Activated CD4-positive, alpha-beta T cell treated with anti-CD3 and anti-CD28 coated beads for 36 hours (primary cell): ENCODE measurements at regions not wholly inside any gene's neighbourhood (a gene's known extent, or its start where the extent isn't known, plus 50 kb on each side); places are given as distances from the start of the nearest gene placed in this dataset.
A peak's percentile ranks its signal among the peaks of the same experiment; 100 is the strongest.

Source experiments
- ATAC-seq: fragments of 200-7000 bp; cut with Tn5 transposase; one replicate; pipeline ENCODE4 v1.10.0; 2021; ENCODE audit warnings: mild to moderate bottlenecking, moderate library complexity
- CTCF ChIA-PET: fragments of 350-600 bp; sonication (Branson Sonifier 250); formaldehyde crosslinking; loops from one replicate; lab custom pipeline; 2021; ENCODE audit warnings: antibody characterized with exemption; lab: Charles Lee
- POLR2A ChIA-PET: fragments of 350-600 bp; sonication (Branson Sonifier 250); formaldehyde crosslinking; loops from one replicate; lab custom pipeline; 2021; ENCODE audit warnings: antibody characterized with exemption, inconsistent platforms; lab: Charles Lee
- DNase-seq: peaks from one replicate; pipeline ENCODE4 v3.0.0-alpha.2; 2020
- H3K27ac Mint-ChIP-seq: one replicate; pipeline ENCODE4 v1.8.0; 2021; ENCODE audit warnings: mixed read lengths
- H3K27me3 Mint-ChIP-seq: one replicate; pipeline ENCODE4 v1.8.0; 2021; ENCODE audit warnings: mixed read lengths
- H3K36me3 Mint-ChIP-seq: one replicate; pipeline ENCODE4 v1.8.0; 2021; ENCODE audit warnings: low read depth, mixed read lengths
- H3K4me1 Mint-ChIP-seq: one replicate; pipeline ENCODE4 v1.8.0; 2021; ENCODE audit warnings: mixed read lengths
- H3K4me3 Mint-ChIP-seq: one replicate; pipeline ENCODE4 v1.8.0; 2021; ENCODE audit warnings: mild to moderate bottlenecking, moderate library complexity, mixed read lengths
- H3K9me3 Mint-ChIP-seq: one replicate; pipeline ENCODE4 v1.8.0; 2021; ENCODE audit warnings: low read depth, mixed read lengths
- intact Hi-C, 2 experiments: fragments of 100-400 bp; cut with DNase I in 1 of 2; cut with micrococcal nuclease in 1 of 2; formaldehyde crosslinking; loops; one replicate each; pipeline versions ENCODE4 v1.14.2 to v1.15.1; 2022 to 2024; cut with DNase I, micrococcal nuclease

DNA sequence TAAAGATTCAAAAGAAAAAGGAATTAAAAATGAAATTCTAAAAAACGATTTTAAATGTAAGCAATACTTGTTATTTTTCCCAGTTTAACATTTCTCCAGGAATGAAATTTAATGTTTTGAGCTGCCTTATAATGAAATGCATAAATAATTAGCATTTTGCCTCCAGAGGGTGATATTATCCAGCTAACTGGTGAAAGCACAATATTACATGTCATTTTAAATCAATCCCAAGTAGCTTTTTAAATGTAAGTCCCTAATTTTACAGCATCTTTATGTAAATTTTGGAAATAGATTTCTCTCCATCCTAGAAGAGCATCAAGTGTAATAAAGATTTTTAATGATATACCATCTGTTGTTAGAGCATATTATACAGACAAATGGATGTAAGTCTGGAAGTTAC, 139.1 kb upstream of the P2RY1 start:
- H3K4me1 Mint-ChIP-seq = no peaks in the 10 kb centered on the region
- H3K4me3 Mint-ChIP-seq = no peak overlapping the region
- ATAC-seq (no peak), DNase-seq (no peak)
- ChIA-PET CTCF (interaction anchor here (1.1 to 1.3 kb wide), 2 partner anchors 11 to 25 kb away, joined by 3 read pairs; no protein-coding TSS in a partner anchor), POLR2A (no interaction called here)
- H3K27ac Mint-ChIP-seq = no peak overlapping the region
- H3K9me3 Mint-ChIP-seq = no peaks in the 10 kb centered on the region
- intact Hi-C loops = no loop called here
- H3K36me3 Mint-ChIP-seq = no peaks in the 10 kb centered on the region
- H3K27me3 Mint-ChIP-seq = no peaks in the 10 kb centered on the region

- intact Hi-C loops = no loop called here
- no peaks in the 10 kb centered on the region for H3K4me1 Mint-ChIP-seq
- H3K4me3 Mint-ChIP-seq = no peak overlapping the region
- ChIA-PET CTCF (no interaction called here), POLR2A (no interaction called here)
- DNase-seq = no peak
- H3K27ac Mint-ChIP-seq = no peak overlapping the region
- ATAC-seq = no peak
- no peaks in the 10 kb centered on the region for H3K9me3 Mint-ChIP-seq
- no peaks in the 10 kb centered on the region for H3K27me3 Mint-ChIP-seq
- no peaks in the 10 kb centered on the region for H3K36me3 Mint-ChIP-seq
Measured at GRCh38 chr3:152696962-152697361, 138.0 kb upstream of the P2RY1 start.

DNA sequence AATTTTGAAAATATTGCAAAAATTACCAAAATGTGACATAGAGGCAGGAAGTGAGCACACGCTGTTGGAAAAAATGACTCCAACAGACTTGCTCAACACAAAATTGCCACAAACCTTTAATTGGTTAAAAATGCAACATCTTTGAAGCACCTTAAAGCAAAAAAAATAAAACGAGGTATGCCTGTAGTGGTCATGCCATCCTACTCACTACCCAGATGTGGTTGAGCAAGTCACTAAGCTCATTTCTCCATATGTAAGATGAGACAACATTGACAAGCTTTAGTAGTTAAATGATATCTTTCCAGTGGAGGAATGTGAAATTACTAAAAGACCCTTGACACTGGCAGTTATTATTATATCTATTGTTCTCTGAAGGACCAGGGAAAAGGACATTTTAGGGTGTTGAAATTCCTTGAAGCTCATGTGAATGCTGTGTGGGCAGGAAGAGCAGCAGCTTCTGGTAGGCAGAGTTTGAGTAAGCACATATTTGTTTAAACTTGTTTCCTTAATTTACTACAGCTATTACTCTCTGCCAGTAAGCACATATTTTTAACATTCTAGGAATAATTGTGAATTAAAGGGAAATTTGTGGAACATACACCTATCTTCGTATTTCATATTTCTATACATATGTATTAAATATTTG, 131.6 kb upstream of the P2RY1 start:
- Mint-ChIP-seq H3K27ac (no peak overlapping the region), H3K4me1 (peaks cover 2% of the 10 kb centered on the region), H3K4me3 (no peak overlapping the region), H3K36me3 (no peaks in the 10 kb centered on the region), H3K27me3 (no peaks in the 10 kb centered on the region), H3K9me3 (no peaks in the 10 kb centered on the region)
- peak; percentile 42 for ATAC-seq
- CTCF ChIA-PET = interaction anchor here (0.7 kb wide), 1 partner anchor 307 kb away, joined by 4 read pairs; no protein-coding TSS in a partner anchor
- DNase-seq = no peak
- POLR2A ChIA-PET = no interaction called here
- intact Hi-C loops = no loop called here

DNA sequence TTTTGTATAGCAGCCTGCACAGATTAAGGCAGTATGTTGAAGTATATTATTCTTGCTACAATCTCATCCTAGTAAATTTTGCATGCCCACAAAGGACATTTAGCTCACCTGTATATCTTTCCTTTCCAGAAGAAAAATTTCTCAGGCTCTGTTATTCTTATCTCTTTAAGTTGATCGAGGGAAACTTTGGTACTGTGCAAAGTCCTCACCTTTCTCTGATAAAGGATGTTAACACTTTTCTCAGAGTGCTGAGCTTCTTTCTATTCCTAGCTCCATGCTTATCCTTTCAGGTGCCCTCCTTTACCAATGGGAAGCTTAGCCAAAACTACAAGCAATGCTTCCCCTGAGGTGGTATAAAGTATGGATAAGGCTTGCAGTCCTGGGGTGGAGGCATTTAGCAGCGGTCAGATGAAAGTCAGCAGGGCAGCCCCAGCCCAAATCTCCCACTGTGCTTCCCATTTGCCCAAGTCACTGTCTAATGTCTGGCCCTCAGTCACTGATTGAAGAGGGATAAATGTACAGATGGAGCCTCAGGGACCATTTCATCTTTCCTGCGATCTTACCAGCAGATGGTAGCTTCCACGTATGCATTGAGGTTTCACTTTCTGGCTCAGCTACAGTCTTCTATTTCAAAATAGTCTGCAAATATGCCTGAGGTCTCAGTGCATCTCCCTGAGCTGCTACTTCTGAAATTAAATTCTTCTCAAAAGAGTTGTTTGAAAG, 127.8 kb upstream of the P2RY1 start:
- H3K9me3 Mint-ChIP-seq = no peaks in the 10 kb centered on the region
- no peak overlapping the region for H3K27ac Mint-ChIP-seq
- ATAC-seq (no peak), DNase-seq (no peak)
- ChIA-PET POLR2A (no interaction called here), CTCF (interaction anchor here (0.7 to 1.1 kb wide), 2 partner anchors 12 to 18 kb away, joined by 3 to 5 read pairs; no protein-coding TSS in a partner anchor)
- H3K36me3 Mint-ChIP-seq = no peaks in the 10 kb centered on the region
- H3K27me3 Mint-ChIP-seq = no peaks in the 10 kb centered on the region
- intact Hi-C loops = no loop called here
- peaks cover 2% of the 10 kb centered on the region for H3K4me1 Mint-ChIP-seq
- no peak overlapping the region for H3K4me3 Mint-ChIP-seq

- no peaks in the 10 kb centered on the region for H3K27me3 Mint-ChIP-seq
- H3K9me3 Mint-ChIP-seq = no peaks in the 10 kb centered on the region
- no peaks in the 10 kb centered on the region for H3K4me1 Mint-ChIP-seq
- ChIA-PET CTCF (interaction anchor here (0.8 kb wide), 1 partner anchor 106 kb away, joined by 5 read pairs; no protein-coding TSS in a partner anchor), POLR2A (no interaction called here)
- ATAC-seq (no peak), DNase-seq (no peak)
- no peak overlapping the region for H3K27ac Mint-ChIP-seq
- H3K4me3 Mint-ChIP-seq = no peak overlapping the region
- intact Hi-C loops = no loop called here
- no peaks in the 10 kb centered on the region for H3K36me3 Mint-ChIP-seq
Measured at GRCh38 chr3:152709659-152710058, 125.3 kb upstream of the P2RY1 start.

DNA sequence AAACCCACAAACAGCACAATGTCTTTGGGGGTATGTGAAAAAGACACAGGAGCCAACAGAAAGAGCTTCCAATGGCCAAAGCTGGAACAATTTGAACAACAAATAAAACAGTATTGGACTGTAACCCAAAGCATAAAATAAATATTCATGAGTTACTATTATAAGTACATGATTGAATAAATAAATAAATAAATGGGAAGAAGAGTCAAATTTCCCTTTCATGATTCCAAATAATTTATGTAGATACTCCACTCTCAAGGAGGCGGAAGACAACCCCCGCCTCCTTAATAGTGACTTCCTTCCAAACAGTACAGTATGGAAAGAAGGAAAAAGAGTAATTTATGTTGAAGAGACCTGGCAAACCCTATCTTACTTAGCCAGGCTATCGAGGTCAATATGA, 124.4 kb upstream of the P2RY1 start:
- H3K27ac Mint-ChIP-seq = no peak overlapping the region
- no peaks in the 10 kb centered on the region for H3K36me3 Mint-ChIP-seq
- no peaks in the 10 kb centered on the region for H3K9me3 Mint-ChIP-seq
- no peak for DNase-seq
- no peaks in the 10 kb centered on the region for H3K27me3 Mint-ChIP-seq
- ATAC-seq = no peak
- no peak overlapping the region for H3K4me3 Mint-ChIP-seq
- CTCF ChIA-PET = no interaction called here
- POLR2A ChIA-PET = no interaction called here
- intact Hi-C loops = no loop called here
- no peaks in the 10 kb centered on the region for H3K4me1 Mint-ChIP-seq

DNA sequence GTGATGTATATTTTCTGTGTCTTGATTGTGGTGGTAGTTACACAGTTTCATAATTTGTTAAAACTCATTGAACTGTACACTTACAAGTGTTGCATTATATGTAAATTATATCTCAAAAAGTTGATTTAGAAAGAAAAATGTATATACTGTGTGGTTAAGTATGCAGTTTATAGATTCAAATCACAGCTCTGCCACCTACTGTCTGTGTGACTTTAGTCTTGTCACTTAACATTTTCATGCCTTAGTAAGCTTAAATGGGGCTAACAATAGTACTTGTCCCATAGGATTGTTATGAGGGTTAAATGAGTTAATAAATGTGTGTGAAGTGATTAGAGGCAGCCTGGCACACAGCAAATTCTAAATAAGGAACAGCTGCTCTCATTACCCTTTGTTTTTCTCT, 120.9 kb upstream of the P2RY1 start:
- Mint-ChIP-seq H3K4me1 (no peaks in the 10 kb centered on the region), H3K9me3 (no peaks in the 10 kb centered on the region), H3K4me3 (no peak overlapping the region), H3K36me3 (no peaks in the 10 kb centered on the region), H3K27me3 (peaks cover 2% of the 10 kb centered on the region), H3K27ac (no peak overlapping the region)
- ChIA-PET CTCF (no interaction called here), POLR2A (no interaction called here)
- intact Hi-C loops = no loop called here
- ATAC-seq = no peak
- no peak for DNase-seq

DNA sequence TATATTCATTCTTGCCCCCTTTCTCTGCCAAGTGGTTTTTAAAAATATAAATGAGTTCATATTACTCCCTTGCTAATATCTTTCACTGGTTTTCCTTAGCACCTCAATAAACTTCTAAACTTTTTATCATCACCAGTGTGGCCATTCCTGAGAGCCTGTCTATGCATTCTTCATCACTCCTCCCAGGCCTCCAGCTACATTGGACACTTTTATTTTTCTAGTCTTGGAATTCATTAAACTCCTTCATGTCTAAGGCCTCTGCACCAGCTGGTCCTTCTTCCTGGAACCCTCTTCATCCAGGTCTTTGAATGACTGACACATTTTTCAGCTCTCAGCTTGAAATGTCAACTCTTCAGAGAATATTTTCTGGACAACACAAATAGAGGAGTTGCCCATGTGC, 120.4 kb upstream of the P2RY1 start:
- Mint-ChIP-seq H3K36me3 (no peaks in the 10 kb centered on the region), H3K4me3 (no peak overlapping the region), H3K27ac (no peak overlapping the region), H3K27me3 (peaks cover 5% of the 10 kb centered on the region), H3K9me3 (no peaks in the 10 kb centered on the region), H3K4me1 (no peaks in the 10 kb centered on the region)
- POLR2A ChIA-PET = no interaction called here
- CTCF ChIA-PET = no interaction called here
- ATAC-seq (no peak), DNase-seq (no peak)
- intact Hi-C loops = no loop called here

GRCh38 chr3:152717252-152717651, 117.7 kb upstream of the P2RY1 start:
- Mint-ChIP-seq H3K27me3 (peaks cover 7% of the 10 kb centered on the region), H3K4me1 (no peaks in the 10 kb centered on the region), H3K36me3 (no peaks in the 10 kb centered on the region), H3K9me3 (no peaks in the 10 kb centered on the region), H3K4me3 (no peak overlapping the region), H3K27ac (no peak overlapping the region)
- DNase-seq (no peak), ATAC-seq (no peak)
- CTCF ChIA-PET = no interaction called here
- POLR2A ChIA-PET = no interaction called here
- intact Hi-C loops = no loop called here

GRCh38 chr3:152718810-152719209, 116.1 kb upstream of the P2RY1 start:
- Mint-ChIP-seq H3K4me1 (no peaks in the 10 kb centered on the region), H3K36me3 (no peaks in the 10 kb centered on the region), H3K9me3 (no peaks in the 10 kb centered on the region), H3K4me3 (no peak overlapping the region), H3K27ac (no peak overlapping the region), H3K27me3 (peaks cover 9% of the 10 kb centered on the region)
- POLR2A ChIA-PET = no interaction called here
- intact Hi-C loops = no loop called here
- DNase-seq = no peak
- ATAC-seq = no peak
- CTCF ChIA-PET = no interaction called here

DNA sequence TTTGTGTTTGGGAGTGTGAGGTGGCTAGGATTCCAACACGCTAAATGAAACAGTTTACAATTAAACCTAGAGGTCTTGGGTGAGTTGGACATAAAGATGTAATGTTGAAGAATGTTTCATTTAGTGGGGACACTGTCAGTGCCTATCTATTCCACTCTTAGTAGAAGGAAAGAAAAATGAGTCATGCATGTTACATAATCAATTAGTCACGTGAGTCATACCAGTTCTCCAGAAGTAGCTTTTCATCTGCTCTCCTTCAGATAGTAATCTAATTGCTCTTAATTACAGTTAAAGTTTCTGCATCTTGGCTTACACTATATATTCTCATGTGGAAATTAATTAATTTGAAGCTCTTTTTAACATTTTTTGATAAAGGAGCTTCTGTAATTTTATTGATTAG, 115.7 kb upstream of the P2RY1 start:
- POLR2A ChIA-PET = no interaction called here
- Mint-ChIP-seq H3K27me3 (peaks cover 11% of the 10 kb centered on the region), H3K36me3 (no peaks in the 10 kb centered on the region), H3K9me3 (no peaks in the 10 kb centered on the region), H3K4me1 (no peaks in the 10 kb centered on the region), H3K27ac (no peak overlapping the region), H3K4me3 (no peak overlapping the region)
- no peak for ATAC-seq
- intact Hi-C loops = no loop called here
- DNase-seq = no peak
- CTCF ChIA-PET = no interaction called here
